Stimulated activated CD8-positive, alpha-beta memory T cell treated with anti-CD3 and anti-CD28 coated beads, Interleukin-4, amount 100 ng/mL, for 1 hour (primary cell): ENCODE measurements at regions not wholly inside any gene's neighbourhood (a gene's known extent, or its start where the extent isn't known, plus 50 kb on each side); places are given as distances from the start of the nearest gene placed in this dataset.

Experiments
- DNase-seq, 2 donors: peaks; one replicate each; pipeline ENCODE4 v3.0.0-alpha.2; 2020; ENCODE audit warnings: low read depth in 2 of 2, low spot score in 1 of 2

DNA sequence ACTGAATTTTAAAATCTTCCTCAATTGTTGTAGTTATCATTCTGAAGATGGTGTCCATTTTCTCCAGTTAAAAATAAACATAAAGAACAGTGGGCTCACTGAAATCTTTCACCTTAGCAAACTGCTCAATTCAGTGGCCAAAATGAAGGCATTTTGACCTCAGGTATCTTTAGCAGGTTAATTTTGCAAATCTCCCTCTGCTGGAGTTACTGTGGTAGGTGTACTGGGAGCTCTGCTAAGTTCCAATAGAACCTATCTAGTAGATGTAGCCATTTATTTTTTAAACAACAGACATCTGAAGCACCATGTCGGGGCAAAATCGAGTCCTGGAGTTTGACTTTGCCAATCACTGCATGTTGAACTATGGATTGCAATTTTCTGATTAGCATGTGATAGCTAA lies 177.1 kb downstream of the IRS1 start:
- DNase-seq = no peak

- no peak for DNase-seq
Measured at GRCh38 chr2:226620176-226620575, 179.4 kb downstream of the IRS1 start.

DNA sequence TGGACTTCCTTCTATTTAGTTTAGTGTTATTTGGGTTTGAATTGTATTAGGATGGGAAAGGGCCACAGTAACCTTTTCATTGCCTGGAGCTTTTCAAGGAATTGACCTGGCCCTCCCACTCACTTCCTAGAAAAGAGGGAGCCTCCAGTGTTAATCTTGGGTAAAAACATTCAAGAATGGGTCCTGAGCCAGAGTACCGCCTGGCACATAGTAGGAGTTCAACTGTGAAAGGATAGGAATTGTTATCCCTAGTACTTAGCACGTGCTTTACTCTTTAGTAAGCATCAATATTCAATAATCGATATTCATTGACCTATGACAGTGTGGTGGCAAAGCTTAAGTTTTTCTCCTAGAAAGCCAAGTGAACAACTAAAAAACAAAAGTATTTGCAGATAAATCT lies 179.9 kb downstream of the IRS1 start:
- DNase-seq = no peak

DNA sequence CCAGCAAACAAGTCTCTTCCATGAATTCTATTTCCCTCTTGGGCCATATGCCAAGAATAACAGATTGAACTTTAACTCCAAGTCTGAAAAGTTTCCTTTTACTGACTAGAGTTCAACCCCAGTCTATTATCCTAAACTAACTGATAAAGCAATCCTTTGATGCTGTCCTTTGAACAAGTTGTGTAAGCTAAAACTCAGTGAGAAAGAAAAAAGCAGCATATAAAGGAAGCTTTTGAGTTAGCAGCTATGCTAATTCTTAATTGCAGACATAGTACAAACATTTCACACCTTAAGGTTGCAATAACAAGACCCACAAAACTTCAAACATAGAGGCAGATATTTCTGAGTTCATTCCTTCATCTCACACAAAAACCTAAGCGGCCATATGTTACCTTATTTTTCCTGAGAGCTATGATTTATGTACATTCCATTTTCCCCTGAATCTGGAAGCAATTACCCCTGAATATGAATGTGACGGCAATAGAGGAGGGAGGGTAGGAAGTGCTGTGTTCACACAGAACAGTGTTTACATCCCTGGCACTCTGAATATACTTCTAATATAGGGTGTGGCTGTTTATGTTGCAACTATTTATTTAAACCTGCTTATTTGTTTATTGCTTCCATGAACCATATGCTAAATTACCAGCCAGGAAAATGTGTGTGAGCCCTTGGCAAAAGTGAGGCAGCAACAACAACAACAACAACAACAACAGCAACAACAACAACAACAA lies 180.6 kb downstream of the IRS1 start:
- DNase-seq = no peak

DNA sequence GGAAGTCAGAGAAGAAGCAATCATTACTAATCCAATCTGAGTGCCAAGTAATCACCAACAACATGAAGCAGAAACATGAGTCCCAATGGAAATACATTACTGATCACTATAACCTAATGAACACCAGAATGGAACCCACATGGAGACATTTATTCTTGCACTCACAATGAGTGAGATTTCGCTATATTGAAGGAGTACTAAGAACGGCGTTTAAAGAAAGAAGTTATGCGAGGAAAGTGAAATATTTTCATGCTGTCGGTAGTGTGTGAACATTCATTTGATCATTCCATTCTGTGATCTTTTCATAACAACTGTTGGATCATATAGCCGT lies 181.1 kb downstream of the IRS1 start:
- no peak for DNase-seq

DNA sequence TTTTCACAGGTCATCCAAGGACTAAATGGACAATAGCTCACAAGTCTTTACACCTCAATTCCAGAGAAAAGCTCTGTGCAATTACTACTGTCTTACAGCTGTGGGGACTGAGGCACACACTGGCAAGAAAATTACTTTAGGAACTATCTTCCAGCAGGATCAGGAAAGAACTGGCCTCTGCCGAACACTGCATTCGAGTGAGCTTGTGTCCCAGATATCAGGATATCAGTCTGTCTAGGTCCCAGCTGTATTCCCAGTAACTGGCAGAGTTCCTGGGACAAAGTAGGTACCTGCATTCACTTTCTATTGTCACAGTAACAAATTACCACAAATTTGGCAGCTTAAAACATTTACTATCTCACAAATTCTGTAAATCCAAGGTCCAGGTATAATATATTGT lies 183.7 kb downstream of the IRS1 start:
- no peak for DNase-seq

DNA sequence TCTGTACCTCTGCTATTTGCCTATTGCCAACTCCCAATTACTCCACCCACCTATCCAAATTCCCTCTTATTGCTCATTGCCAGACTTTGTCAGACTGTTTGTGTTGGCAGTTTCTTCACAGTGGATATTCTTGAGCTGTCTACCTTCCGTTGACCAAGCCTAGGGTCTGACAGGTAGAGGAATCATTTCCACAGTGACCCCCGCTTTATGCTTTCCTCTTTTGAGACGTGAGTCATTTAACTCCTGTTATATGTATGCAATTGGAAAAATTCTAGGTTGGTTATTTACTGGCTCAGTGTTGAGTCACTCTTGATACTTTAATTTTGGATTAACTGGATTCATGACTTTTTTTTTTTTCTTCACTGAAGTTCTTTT lies 187.7 kb downstream of the IRS1 start:
- no peak for DNase-seq

GRCh38 chr2:226611196-226611943 lies 188.2 kb downstream of the IRS1 start:
- DNase-seq = no peak

DNA sequence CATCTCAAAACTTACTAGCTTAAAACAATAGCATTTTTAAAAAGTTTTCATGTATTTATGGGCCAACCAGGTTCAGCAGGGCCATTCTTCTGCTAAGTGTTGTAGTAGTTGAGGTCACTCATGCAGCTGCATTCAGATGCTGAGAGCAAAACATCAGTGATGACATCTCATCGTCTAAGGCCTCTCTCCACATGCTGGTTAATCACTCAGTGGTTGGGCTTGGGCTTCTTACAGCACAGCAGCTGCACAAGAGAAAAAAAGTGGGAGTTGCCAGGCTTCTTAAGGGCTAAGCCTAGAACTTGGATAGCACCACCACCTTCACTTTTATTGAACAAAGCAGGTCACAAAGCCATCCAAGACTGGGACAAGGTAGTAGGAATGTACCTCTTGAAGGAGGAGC lies 190.3 kb downstream of the IRS1 start:
- no peak for DNase-seq

DNA sequence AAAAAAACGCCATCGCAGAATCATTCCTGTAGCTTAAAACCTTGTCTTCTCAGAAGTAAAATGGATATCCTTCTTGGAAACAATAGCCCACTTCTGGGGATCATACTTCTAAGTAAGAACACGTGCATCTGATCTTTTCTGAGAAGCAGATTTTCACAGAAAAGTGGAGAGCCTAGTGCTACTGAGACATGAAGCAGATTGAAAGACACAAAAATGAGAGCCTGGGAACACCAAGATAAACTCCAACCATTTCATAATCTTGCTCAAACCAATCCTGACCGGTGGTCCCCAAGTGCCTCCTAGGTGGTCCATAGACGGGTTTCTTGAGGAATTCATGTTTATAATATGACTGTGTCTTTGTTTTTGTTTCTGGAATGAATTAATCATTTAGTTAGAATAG lies 191.2 kb downstream of the IRS1 start:
- no peak for DNase-seq

DNA sequence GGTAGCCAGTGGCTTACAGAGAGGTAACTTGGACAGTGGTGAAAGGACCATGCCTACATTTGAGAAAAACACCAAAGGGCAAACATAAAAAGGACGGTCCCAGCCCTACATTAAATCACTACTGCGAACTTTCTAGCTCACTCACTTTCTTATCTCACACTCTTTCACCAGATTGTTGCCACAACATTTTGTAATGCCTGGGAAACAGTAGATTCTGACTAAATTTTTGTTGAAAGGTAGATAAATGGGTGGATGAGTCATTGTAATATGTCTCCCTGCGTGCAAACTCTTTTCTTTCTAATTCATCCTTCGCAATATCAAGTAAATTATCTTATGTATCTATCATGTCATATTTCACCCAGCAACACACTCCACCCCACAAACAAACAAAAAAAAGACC lies 192.2 kb downstream of the IRS1 start:
- no peak for DNase-seq

GRCh38 chr2:226605642-226606041 lies 194.0 kb downstream of the IRS1 start:
- DNase-seq = no peak

- no peak for DNase-seq
Measured at GRCh38 chr2:226603606-226604005, 196.0 kb downstream of the IRS1 start.

GRCh38 chr2:226601881-226602662 lies 197.5 kb downstream of the IRS1 start:
- no peak for DNase-seq

DNA sequence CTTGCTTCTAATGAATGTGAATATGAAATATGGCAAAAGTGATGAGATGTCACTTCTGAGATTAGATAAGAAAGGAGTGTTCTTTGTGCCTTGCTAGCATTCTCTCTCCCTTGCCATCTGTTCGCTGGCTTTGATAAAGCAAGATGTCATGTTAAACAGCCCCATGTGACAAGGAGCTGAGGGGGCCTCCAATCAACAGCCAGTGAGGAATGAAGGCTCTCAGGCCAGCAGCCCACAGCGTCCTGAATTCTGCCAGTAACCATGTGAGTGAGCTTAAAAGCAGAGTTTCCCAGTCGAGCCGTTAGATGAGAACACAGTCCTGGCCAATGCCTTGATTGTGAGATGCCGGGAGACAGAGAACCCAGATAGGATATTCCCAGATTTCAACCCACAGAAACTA lies 198.8 kb downstream of the IRS1 start:
- no peak for DNase-seq

DNA sequence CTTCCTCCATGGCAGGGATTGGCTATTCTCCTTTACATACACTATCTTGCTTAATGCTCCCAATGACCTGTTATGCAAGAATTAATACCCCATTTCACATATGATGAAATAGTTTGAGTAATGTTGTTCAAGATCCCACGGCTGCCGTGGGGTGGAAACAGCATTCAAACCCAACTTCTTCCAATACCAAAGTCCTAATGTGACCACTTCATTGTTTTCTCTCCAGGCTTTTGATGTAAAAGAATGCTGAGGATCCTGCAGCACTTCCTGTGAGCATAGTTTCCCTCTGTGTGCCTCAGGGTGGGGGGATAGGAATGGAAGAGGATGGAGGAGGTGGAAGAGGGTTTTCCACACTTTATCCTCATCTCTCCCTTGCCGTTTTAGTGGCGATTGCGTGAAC lies 199.4 kb downstream of the IRS1 start:
- no peak for DNase-seq

- DNase-seq = no peak
Measured at GRCh38 chr2:226589043-226589442, 210.6 kb downstream of the IRS1 start.

DNA sequence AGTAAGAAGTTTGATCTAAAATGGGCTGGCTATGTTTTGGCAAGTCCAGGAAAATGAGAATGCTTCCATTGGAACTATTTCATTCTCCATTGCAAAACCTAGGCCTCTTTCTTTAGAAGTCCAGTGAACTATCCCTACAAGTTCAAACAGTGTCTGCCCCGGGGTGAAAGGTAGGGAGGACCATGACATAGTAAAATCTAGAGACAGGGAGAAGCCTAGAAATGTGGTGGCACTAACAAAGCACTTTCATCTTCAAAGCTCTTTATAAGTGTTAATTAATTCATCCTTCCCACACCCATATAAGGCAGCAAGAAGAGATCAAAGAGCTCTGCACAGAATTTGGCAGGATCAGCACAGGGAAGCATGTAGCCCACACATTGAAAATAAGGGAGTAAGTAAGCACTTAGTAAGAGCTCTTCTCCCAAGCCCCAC lies 214.5 kb downstream of the IRS1 start:
- DNase-seq = no peak

DNA sequence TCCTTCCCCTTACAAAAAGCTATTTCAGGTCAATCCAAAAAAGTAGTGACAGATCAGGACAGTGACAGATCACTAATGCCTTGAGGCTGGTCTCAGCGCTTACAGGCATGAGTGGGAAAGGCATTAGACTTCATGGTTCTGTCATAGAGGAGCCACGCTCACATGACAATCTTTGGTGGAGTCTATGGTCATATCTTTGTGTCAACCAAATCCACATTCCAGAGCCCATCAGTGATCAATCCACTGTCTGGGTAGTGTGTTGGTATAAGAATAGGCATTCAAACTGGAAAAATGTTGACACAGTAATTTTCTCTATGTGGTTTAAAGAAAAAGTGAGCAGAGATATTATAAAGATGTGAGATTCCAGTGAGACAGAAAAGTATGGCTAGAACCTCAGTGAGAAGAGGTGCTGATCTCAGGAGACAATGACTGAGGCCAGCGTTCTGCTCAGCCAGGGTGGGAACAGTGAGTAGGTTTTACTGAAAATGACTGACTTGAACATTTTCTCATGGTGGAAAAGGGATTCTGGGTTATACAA lies 215.0 kb downstream of the IRS1 start:
- no peak for DNase-seq

DNA sequence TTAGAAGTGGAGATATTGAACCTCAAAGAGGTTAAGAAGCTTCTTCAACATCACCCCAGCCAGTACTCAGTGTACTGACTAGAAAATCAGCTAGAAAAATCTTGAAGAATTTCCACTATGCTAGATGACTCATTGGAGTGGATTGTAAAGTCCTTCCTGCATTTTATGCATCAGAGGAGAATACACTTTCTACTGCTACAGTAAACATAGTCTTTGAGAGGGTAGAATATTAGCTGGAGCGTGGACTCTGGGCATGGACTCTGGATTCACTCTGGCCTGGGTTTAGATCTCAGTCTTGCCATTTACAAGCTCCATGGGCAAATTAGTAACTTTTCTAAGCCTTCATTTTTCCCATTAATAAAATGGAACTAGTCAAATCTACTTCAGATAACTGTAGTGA lies 215.9 kb downstream of the IRS1 start:
- DNase-seq = no peak

DNA sequence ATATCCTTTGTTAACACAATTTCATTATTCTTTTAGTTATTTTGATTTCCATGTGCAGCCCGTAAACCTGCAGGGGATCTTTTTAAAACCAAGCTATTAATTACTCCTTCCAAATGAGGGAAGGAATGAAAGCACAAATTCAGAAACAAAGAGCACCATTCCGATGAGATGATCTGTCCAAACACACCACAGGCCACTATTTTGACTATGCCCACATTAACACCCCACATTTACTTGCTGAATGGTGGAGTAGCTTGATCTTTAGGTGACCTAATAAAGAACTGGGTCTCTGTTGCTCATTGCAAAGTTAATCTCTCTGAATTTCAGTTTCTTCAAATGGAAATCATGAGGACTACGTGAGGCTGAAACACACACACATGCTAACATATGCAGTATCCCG lies 218.0 kb downstream of the IRS1 start:
- no peak for DNase-seq

DNA sequence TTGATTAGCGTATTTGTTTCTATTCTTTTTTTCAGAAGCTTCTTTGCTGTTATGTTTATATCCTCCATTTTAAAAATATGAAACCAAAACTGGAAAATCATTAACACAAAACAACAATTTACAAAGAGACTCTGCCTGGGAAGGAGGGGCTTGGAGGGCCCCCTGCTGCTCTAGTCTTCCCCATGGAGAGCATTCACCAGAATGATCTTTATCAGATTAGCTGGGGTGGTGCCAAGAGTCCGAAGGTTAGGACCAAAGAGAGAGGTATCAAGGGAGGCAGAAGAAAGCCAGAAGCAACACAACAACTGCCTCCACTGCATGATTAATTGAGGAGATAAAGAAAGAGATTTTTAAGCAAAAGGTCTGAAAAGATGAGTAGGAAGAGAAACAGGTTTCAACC lies 218.6 kb downstream of the IRS1 start:
- DNase-seq = no peak
